ENCODE measurements at regions not wholly inside any gene's neighbourhood (a gene's known extent, or its start where the extent isn't known, plus 50 kb on each side); places are given as distances from the start of the nearest gene placed in this dataset.

DNA sequence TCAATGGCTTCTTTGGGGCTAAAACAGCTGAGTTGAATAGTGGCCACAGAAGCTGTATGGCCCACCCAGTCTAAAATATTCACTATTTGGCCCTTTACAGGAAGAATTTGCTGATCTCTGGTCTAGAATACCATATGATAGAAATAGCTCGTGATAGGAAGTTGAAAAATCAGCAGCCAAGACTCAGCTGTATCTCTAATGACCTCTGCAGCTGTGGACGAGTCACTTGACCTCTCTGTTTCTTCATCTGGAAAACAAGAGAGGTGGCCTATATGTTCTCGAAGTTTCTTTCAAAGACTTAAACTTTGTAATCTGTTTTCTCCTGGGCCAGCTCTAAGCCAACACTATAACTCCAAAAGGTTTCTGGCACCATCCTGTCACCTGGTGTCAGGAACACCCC lies 129.2 kb downstream of the ZBTB18 start:
- intact Hi-C loops (cut with DNase I): no loop called here
- no peaks in the 10 kb centered on the region for H3K36me3 ChIP-seq (ENCODE audit: control insufficient read depth in 2 of 3, insufficient read depth in 3 of 3, low read length in 3 of 3)
- peaks cover 0 to 8% (median 0%) of the 10 kb centered on the region in 3 donors for H3K4me1 ChIP-seq (ENCODE audit: control insufficient read depth in 2 of 3, insufficient read depth in 2 of 3, low read depth in 1 of 3, low read length in 3 of 3)
- no peak overlapping the region for H3K4me3 ChIP-seq (ENCODE audit: low read length in 3 of 3)
- H3K27me3 ChIP-seq (ENCODE audit: control insufficient read depth, insufficient read depth, low read length): no peaks in the 10 kb centered on the region
- FAIRE-seq: no peak
- no peak for DNase-seq
- no peak overlapping the region for H3K9ac ChIP-seq (ENCODE audit: low read length in 3 of 3)
- TF ChIP-seq, protein P1, sequence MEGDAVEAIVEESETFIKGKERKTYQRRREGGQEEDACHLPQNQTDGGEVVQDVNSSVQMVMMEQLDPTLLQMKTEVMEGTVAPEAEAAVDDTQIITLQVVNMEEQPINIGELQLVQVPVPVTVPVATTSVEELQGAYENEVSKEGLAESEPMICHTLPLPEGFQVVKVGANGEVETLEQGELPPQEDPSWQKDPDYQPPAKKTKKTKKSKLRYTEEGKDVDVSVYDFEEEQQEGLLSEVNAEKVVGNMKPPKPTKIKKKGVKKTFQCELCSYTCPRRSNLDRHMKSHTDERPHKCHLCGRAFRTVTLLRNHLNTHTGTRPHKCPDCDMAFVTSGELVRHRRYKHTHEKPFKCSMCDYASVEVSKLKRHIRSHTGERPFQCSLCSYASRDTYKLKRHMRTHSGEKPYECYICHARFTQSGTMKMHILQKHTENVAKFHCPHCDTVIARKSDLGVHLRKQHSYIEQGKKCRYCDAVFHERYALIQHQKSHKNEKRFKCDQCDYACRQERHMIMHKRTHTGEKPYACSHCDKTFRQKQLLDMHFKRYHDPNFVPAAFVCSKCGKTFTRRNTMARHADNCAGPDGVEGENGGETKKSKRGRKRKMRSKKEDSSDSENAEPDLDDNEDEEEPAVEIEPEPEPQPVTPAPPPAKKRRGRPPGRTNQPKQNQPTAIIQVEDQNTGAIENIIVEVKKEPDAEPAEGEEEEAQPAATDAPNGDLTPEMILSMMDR (IDR thresholded peaks at IDR 0.05; ENCODE audit: borderline replicate concordance, extremely low read depth, insufficient read depth): no peak
- no peaks in the 10 kb centered on the region for H3K9me3 ChIP-seq (ENCODE audit: control insufficient read depth in 2 of 3, insufficient read depth in 1 of 3, low read length in 3 of 3)
- no peak overlapping the region for H3K27ac ChIP-seq (ENCODE audit: low read depth in 2 of 2, low read length in 2 of 2)

- Histone ChIP-seq H3K36me3 (ENCODE audit: control insufficient read depth in 2 of 3, insufficient read depth in 3 of 3, low read length in 3 of 3) (no peaks in the 10 kb centered on the region), H3K9ac (ENCODE audit: low read length in 3 of 3) (no peak overlapping the region), H3K4me3 (ENCODE audit: low read length in 3 of 3) (no peak overlapping the region), H3K27ac (ENCODE audit: low read depth in 2 of 2, low read length in 2 of 2) (no peak overlapping the region), H3K4me1 (ENCODE audit: control insufficient read depth in 2 of 3, insufficient read depth in 2 of 3, low read depth in 1 of 3, low read length in 3 of 3) (peaks cover 0 to 8% (median 0%) of the 10 kb centered on the region in 3 donors), H3K27me3 (ENCODE audit: control insufficient read depth, insufficient read depth, low read length) (no peaks in the 10 kb centered on the region), H3K9me3 (ENCODE audit: control insufficient read depth in 2 of 3, insufficient read depth in 1 of 3, low read length in 3 of 3) (no peaks in the 10 kb centered on the region)
- peak in 2 of 5 donors; percentile 29 to 33 for DNase-seq
- intact Hi-C loops (cut with DNase I): no loop called here
- TF ChIP-seq, protein P1 (IDR thresholded peaks at IDR 0.05; ENCODE audit: borderline replicate concordance, extremely low read depth, insufficient read depth): no peak
- no peak for FAIRE-seq
These were observed 130.8 kb downstream of the ZBTB18 start for GRCh38 chr1:244181867-244182266.

GRCh38 chr1:244183037-244183436 lies 132.0 kb downstream of the ZBTB18 start:
- intact Hi-C loops (cut with DNase I): no loop called here
- Histone ChIP-seq H3K9me3 (ENCODE audit: control insufficient read depth in 2 of 3, insufficient read depth in 1 of 3, low read length in 3 of 3) (no peaks in the 10 kb centered on the region), H3K4me1 (ENCODE audit: control insufficient read depth in 2 of 3, insufficient read depth in 2 of 3, low read depth in 1 of 3, low read length in 3 of 3) (peaks cover 0 to 8% (median 0%) of the 10 kb centered on the region in 3 donors), H3K27me3 (ENCODE audit: control insufficient read depth, insufficient read depth, low read length) (no peaks in the 10 kb centered on the region), H3K36me3 (ENCODE audit: control insufficient read depth in 2 of 3, insufficient read depth in 3 of 3, low read length in 3 of 3) (no peaks in the 10 kb centered on the region), H3K4me3 (ENCODE audit: low read length in 3 of 3) (no peak overlapping the region), H3K27ac (ENCODE audit: low read depth in 2 of 2, low read length in 2 of 2) (no peak overlapping the region), H3K9ac (ENCODE audit: low read length in 3 of 3) (no peak overlapping the region)
- TF ChIP-seq, protein P1 (IDR thresholded peaks at IDR 0.05; ENCODE audit: borderline replicate concordance, extremely low read depth, insufficient read depth): no peak
- DNase-seq: no peak
- FAIRE-seq: no peak

GRCh38 chr1:244186372-244186771 lies 135.3 kb downstream of the ZBTB18 start:
- DNase-seq: no peak
- no peak for FAIRE-seq
- no peaks in the 10 kb centered on the region for H3K27me3 ChIP-seq (ENCODE audit: control insufficient read depth, insufficient read depth, low read length)

More at GRCh38 chr1:244186372-244186771, 135.3 kb downstream of the ZBTB18 start:
- no peak overlapping the region for H3K4me3 ChIP-seq (ENCODE audit: low read length in 3 of 3)
- H3K4me1 ChIP-seq (ENCODE audit: control insufficient read depth in 2 of 3, insufficient read depth in 2 of 3, low read depth in 1 of 3, low read length in 3 of 3): peaks cover 0 to 3% (median 0%) of the 10 kb centered on the region in 3 donors
- H3K9me3 ChIP-seq (ENCODE audit: control insufficient read depth in 2 of 3, insufficient read depth in 1 of 3, low read length in 3 of 3): peaks cover 0 to 8% (median 0%) of the 10 kb centered on the region in 3 donors
- no peaks in the 10 kb centered on the region for H3K36me3 ChIP-seq (ENCODE audit: control insufficient read depth in 2 of 3, insufficient read depth in 3 of 3, low read length in 3 of 3)
- no peak overlapping the region for H3K27ac ChIP-seq (ENCODE audit: low read depth in 2 of 2, low read length in 2 of 2)
- intact Hi-C loops (cut with DNase I): no loop called here
- H3K9ac ChIP-seq (ENCODE audit: low read length in 3 of 3): no peak overlapping the region
- TF ChIP-seq, protein P1 (IDR thresholded peaks at IDR 0.05; ENCODE audit: borderline replicate concordance, extremely low read depth, insufficient read depth): no peak

Measured in kidney (tissue), 13 donors.